Neural progenitor cell (in vitro differentiated cells): ENCODE measurements at regions not wholly inside any gene's neighbourhood (a gene's known extent, or its start where the extent isn't known, plus 50 kb on each side); places are given as distances from the start of the nearest gene placed in this dataset.

Source experiments
- CTCF ChIP-seq: fragments of 200-600 bp; sonication (generic); IDR thresholded peaks from 2 replicates; pipeline ENCODE4 v1.5.1; 2017; ENCODE audit warnings: antibody characterized with exemption, mild to moderate bottlenecking
- EZH2 ChIP-seq: fragments of 200-600 bp; sonication (generic); IDR thresholded peaks from 2 replicates; pipeline ENCODE4 v1.6.1; 2017; ENCODE audit warnings: antibody characterized with exemption, mild to moderate bottlenecking, moderate library complexity

GRCh38 chr21:30935889-30936168 is 54.4 kb upstream of the KRTAP11-1 start:
- TF ChIP-seq CTCF: no peak
- TF ChIP-seq EZH2: no peak
